BE2C (cell line): ENCODE measurements at regions not wholly inside any gene's neighbourhood (a gene's known extent, or its start where the extent isn't known, plus 50 kb on each side); places are given as distances from the start of the nearest gene placed in this dataset.

Experiments
- DNase-seq: peaks from one replicate; pipeline ENCODE4 v3.0.0-alpha.2; 2020
- H3K27me3 ChIP-seq: fragments of 250-450 bp; sonication (Bioruptor Pico); 2 replicates; pipeline ENCODE4 v1.5.1; 2020; ENCODE audit warnings: mild to moderate bottlenecking
- H3K36me3 ChIP-seq: fragments of 250-450 bp; sonication (Bioruptor Pico); 2 replicates; pipeline ENCODE4 v1.5.1; 2020; ENCODE audit warnings: mild to moderate bottlenecking
- H3K4me1 ChIP-seq: fragments of 250-450 bp; sonication (Bioruptor Pico); 2 replicates; pipeline ENCODE4 v1.5.1; 2020
- H3K4me3 ChIP-seq: 2 replicates; pipeline ENCODE4 v1.5.1; 2011; ENCODE audit warnings: low read depth, low read length
- H3K9me3 ChIP-seq: fragments of 250-450 bp; sonication (Bioruptor Pico); 2 replicates; pipeline ENCODE4 v1.5.1; 2020
- CTCF ChIP-seq: IDR thresholded peaks from 2 replicates; pipeline ENCODE4 v1.5.1; 2012; ENCODE audit warnings: mild to moderate bottlenecking, low read depth, low read length

- no peak for TF ChIP-seq CTCF
- no peak for DNase-seq
- H3K9me3 ChIP-seq, result no peaks in the 10 kb centered on the region
- no peaks in the 10 kb centered on the region for H3K4me1 ChIP-seq
- H3K27me3 ChIP-seq, result no peaks in the 10 kb centered on the region
- H3K36me3 ChIP-seq, result no peaks in the 10 kb centered on the region
- no peak overlapping the region for H3K4me3 ChIP-seq
These were observed 50.3 kb upstream of the MAGI3 start for GRCh38 chr1:113340038-113340437.
